GM12878 (cell line): ENCODE measurements at regions not wholly inside any gene's neighbourhood (a gene's known extent, or its start where the extent isn't known, plus 50 kb on each side); places are given as distances from the start of the nearest gene placed in this dataset.

ENCODE experiments used
- ATAC-seq: fragments of 200-7000 bp; cut with Tn5 transposase; 3 replicates; pipeline ENCODE4 v1.9.1; 2020; ENCODE audit warnings: mild to moderate bottlenecking, moderate library complexity
- BruUV-seq: library from RNA; stranded (reverse); fragments of 400-500 nt; replicated peaks from 2 replicates; lab custom pipeline; 2021; lab: Mats Ljungman, UMichigan
- CTCF ChIA-PET: fragments of 300-600 bp; sonication (Branson Sonifier 250); formaldehyde crosslinking; extraction: SDS; loops from one replicate; lab custom pipeline; 2021; ENCODE audit warnings: inconsistent platforms; lab: Yijun Ruan, JAX
- POLR2A ChIA-PET: fragments of 350-600 bp; formaldehyde crosslinking; extraction: SDS; loops from one replicate; lab custom pipeline; 2021; ENCODE audit warnings: inconsistent platforms; lab: Charles Lee
- RAD21 ChIA-PET: fragments of 300-600 bp; sonication (Branson Sonifier 250); formaldehyde crosslinking; loops from one replicate; lab custom pipeline; 2023; ENCODE audit warnings: antibody characterized with exemption; ENCODE audit not compliant: unreplicated experiment; lab: Charles Lee
- SMC1A ChIA-PET: fragments of 300-600 bp; sonication (Branson Sonifier 250); formaldehyde crosslinking; loops from one replicate; lab custom pipeline; 2023; ENCODE audit not compliant: unreplicated experiment, uncharacterized antibody; lab: Charles Lee
- DNase-seq: peaks from one replicate; pipeline ENCODE4 v3.0.0-alpha.2; 2011; ENCODE audit warnings: low read depth, low spot score
- FAIRE-seq: peaks from 3 replicates; lab custom pipeline; 2011; peaks lifted over from hg19 to GRCh38; lab: Jason Lieb, UNC
- H2AFZ ChIP-seq: 2 replicates; pipeline ENCODE4 v1.6.0; 2011; ENCODE audit warnings: low read depth, low read length, control low read depth; ENCODE audit not compliant: control insufficient read depth
- H3K27ac ChIP-seq: 2 replicates; pipeline ENCODE4 v1.5.1; 2011; ENCODE audit warnings: control low read depth; ENCODE audit not compliant: control insufficient read depth, insufficient read depth
- H3K27me3 ChIP-seq, 2 experiments: replicated peaks in 1 of 2; 2 replicates each; pipeline versions ENCODE4 v1.6.0 to v1.6.1; 2011; ENCODE audit warnings: low read length in 1 of 2; ENCODE audit not compliant: control insufficient read depth in 2 of 2, insufficient read depth in 2 of 2
- H3K36me3 ChIP-seq, 2 experiments: 2 replicates each; pipeline ENCODE4 v1.5.1; 2011; ENCODE audit warnings: low read length in 1 of 2; ENCODE audit not compliant: control insufficient read depth in 2 of 2, insufficient read depth in 2 of 2
- H3K4me1 ChIP-seq: 2 replicates; pipeline ENCODE4 v1.6.1; 2011; ENCODE audit warnings: mild to moderate bottlenecking, low read length, moderate library complexity, mixed read lengths; ENCODE audit not compliant: control insufficient read depth, insufficient read depth
- H3K4me2 ChIP-seq: 2 replicates; pipeline ENCODE4 v1.6.0; 2011; ENCODE audit warnings: control low read depth; ENCODE audit not compliant: control insufficient read depth, insufficient read depth
- H3K4me3 ChIP-seq: fragments of 200-600 bp; sonication (generic); 2 replicates; pipeline ENCODE4 v1.5.1; 2016
- H3K79me2 ChIP-seq: 2 replicates; pipeline ENCODE4 v1.6.0; 2011; ENCODE audit warnings: low read length; ENCODE audit not compliant: control insufficient read depth, insufficient read depth
- H3K9ac ChIP-seq: 2 replicates; pipeline ENCODE4 v1.8.0; 2011; ENCODE audit warnings: low read length, control low read depth, mixed read lengths; ENCODE audit not compliant: control insufficient read depth, insufficient read depth
- H3K9me3 ChIP-seq: replicated peaks from 3 replicates; pipeline ENCODE4 v1.5.1; 2011; ENCODE audit warnings: mild to moderate bottlenecking, low read length; ENCODE audit not compliant: control insufficient read depth, insufficient read depth
- H4K20me1 ChIP-seq: 2 replicates; pipeline ENCODE4 v1.6.0; 2011; ENCODE audit not compliant: control insufficient read depth, insufficient read depth
- ASH2L ChIP-seq: fragments of 300-600, 200-600 bp; sonication (generic); IDR thresholded peaks from 2 replicates; pipeline ENCODE4 v1.6.1; 2017; ENCODE audit warnings: low read depth, mild to moderate bottlenecking, borderline replicate concordance
- CBFB ChIP-seq: IDR thresholded peaks from 2 replicates; pipeline ENCODE4 v1.6.1; 2016; ENCODE audit warnings: antibody characterized with exemption, low read depth
- ETV6 ChIP-seq, 2 experiments: fragments of 450-650 bp in 1 of 2; IDR thresholded peaks in 1 of 2; conservative IDR thresholded peaks in 1 of 2; 2 replicates each; pipeline ENCODE4 v1.6.1; 2014; ENCODE audit warnings: antibody characterized with exemption in 1 of 2, borderline replicate concordance in 1 of 2, low read depth in 1 of 2, mild to moderate bottlenecking in 1 of 2, moderate library complexity in 1 of 2
- FOS ChIP-seq: IDR thresholded peaks from 3 replicates; pipeline ENCODE4 v1.6.1; 2011; ENCODE audit warnings: borderline replicate concordance; ENCODE audit not compliant: insufficient read length; ENCODE audit errors: extremely low read depth
- FOXK2 ChIP-seq: fragments of 450-650 bp; IDR thresholded peaks from 2 replicates; pipeline ENCODE4 v1.6.1; 2017; ENCODE audit warnings: mild to moderate bottlenecking, moderate library complexity
- JUND ChIP-seq: IDR thresholded peaks from 2 replicates; pipeline ENCODE4 v1.6.1; 2012; ENCODE audit warnings: low read depth, mild to moderate bottlenecking, low read length, improper control_type of control experiment, moderate library complexity
- KDM1A ChIP-seq: fragments of 200-600 bp; sonication (generic); IDR thresholded peaks from 2 replicates; pipeline ENCODE4 v1.6.1; 2016; ENCODE audit warnings: borderline replicate concordance
- NBN ChIP-seq: fragments of 450-650 bp; IDR thresholded peaks from 2 replicates; pipeline ENCODE4 v1.6.1; 2016
- NFXL1 ChIP-seq: fragments of 450-650 bp; IDR thresholded peaks from 2 replicates; pipeline ENCODE4 v1.6.1; 2017; ENCODE audit warnings: antibody characterized with exemption, mild to moderate bottlenecking, borderline replicate concordance
- POLR2AphosphoS5 ChIP-seq: IDR thresholded peaks from 2 replicates; pipeline ENCODE4 v1.6.1; 2011; ENCODE audit warnings: mild to moderate bottlenecking, low read length, inconsistent platforms
- RELA ChIP-seq: fragments of 450-650 bp; IDR thresholded peaks from 2 replicates; pipeline ENCODE4 v1.8.0; 2014; ENCODE audit warnings: borderline replicate concordance; ENCODE audit not compliant: partially characterized antibody
- SIN3A ChIP-seq: IDR thresholded peaks from 2 replicates; pipeline ENCODE4 v1.6.1; 2012; ENCODE audit warnings: low read depth, low read length, improper control_type of control experiment
- WRNIP1 ChIP-seq: IDR thresholded peaks from 2 replicates; pipeline ENCODE4 v1.6.1; 2011; ENCODE audit warnings: low read depth, low read length, improper control_type of control experiment, borderline replicate concordance
- ZNF217 ChIP-seq: fragments of 450-650 bp; IDR thresholded peaks from 2 replicates; pipeline ENCODE4 v1.6.1; 2017; ENCODE audit warnings: antibody characterized with exemption, mild to moderate bottlenecking
- in situ Hi-C: fragments of 300-500 bp; cut with MboI; formaldehyde crosslinking; loops from 9 replicates; pipeline ENCODE4 v1.14.3; 2018; ENCODE audit warnings: mixed read lengths
- intact Hi-C: fragments of 100-400 bp; cut with micrococcal nuclease; formaldehyde crosslinking; loops from one replicate; pipeline ENCODE4 v1.14.2; 2022; ENCODE audit not compliant: unreplicated experiment
- TF ChIP-seq, protein P1 (sequence below): fragments of 450-650 bp; IDR thresholded peaks from 2 replicates; pipeline ENCODE4 v1.6.1; 2016; ENCODE audit warnings: mild to moderate bottlenecking

DNA sequence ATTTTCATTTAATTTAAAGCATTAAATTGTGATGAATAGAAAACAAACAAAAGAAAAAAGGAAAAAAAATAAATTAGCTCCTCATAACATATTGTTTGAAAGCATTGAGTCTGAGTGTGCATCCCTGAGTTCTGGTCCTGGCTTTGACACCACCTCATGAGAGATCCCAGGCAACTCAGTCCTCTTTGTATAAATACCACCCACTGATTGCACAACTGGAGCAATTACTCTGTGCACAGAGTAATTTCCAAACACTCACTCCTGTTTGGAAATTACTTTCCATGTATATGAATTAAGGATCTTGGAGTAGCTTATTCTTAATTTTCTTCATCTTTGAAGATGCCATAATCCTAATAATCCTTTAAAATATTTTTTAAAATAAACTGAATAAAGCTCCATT lies 59.4 kb upstream of the C5orf46 start:
- no peaks in the 10 kb centered on the region for H3K79me2 ChIP-seq
- ChIA-PET POLR2A (no interaction called here), SMC1A (interaction anchor here (1.9 kb wide), 1 partner anchor 17 kb away, joined by 4 read pairs; no protein-coding TSS in a partner anchor), RAD21 (interaction anchor here (0.6 kb wide), 1 partner anchor 336 kb away, joined by 3 read pairs; no protein-coding TSS in a partner anchor), CTCF (interaction anchor here (1.1 kb wide), 1 partner anchor 765 kb away, joined by 3 read pairs; no protein-coding TSS in a partner anchor)
- H3K27ac ChIP-seq, result no peak overlapping the region
- H3K4me1 ChIP-seq, result no peaks in the 10 kb centered on the region
- intact Hi-C loops (no loop called here), in situ Hi-C loops (no loop called here)
- DNase-seq, result no peak
- no peak for TF ChIP-seq JUND
- no peak for TF ChIP-seq WRNIP1
- no peak for TF ChIP-seq FOS
- no peak for TF ChIP-seq RELA
- no peak for TF ChIP-seq CBFB
- no peak for TF ChIP-seq ETV6 (conservative IDR thresholded peaks at IDR 0.05 in 1 of 2, IDR thresholded peaks at IDR 0.05 in 1 of 2; ENCODE audit: borderline replicate concordance in 1 of 2, low read depth in 1 of 2)
- no peak for TF ChIP-seq ASH2L
- no peak for TF ChIP-seq KDM1A
- TF ChIP-seq NBN, result no peak
- TF ChIP-seq ZNF217, result no peak
- no peak for TF ChIP-seq FOXK2
- no peak for TF ChIP-seq POLR2AphosphoS5
- TF ChIP-seq, protein P1, sequence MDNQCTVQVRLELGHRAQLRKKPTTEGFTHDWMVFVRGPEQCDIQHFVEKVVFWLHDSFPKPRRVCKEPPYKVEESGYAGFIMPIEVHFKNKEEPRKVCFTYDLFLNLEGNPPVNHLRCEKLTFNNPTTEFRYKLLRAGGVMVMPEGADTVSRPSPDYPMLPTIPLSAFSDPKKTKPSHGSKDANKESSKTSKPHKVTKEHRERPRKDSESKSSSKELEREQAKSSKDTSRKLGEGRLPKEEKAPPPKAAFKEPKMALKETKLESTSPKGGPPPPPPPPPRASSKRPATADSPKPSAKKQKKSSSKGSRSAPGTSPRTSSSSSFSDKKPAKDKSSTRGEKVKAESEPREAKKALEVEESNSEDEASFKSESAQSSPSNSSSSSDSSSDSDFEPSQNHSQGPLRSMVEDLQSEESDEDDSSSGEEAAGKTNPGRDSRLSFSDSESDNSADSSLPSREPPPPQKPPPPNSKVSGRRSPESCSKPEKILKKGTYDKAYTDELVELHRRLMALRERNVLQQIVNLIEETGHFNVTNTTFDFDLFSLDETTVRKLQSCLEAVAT, result no peak
- no peak for TF ChIP-seq NFXL1
- no peak for TF ChIP-seq SIN3A
- H3K36me3 ChIP-seq, result no peaks in the 10 kb centered on the region
- no peak for ATAC-seq
- BruUV-seq, result no TSS peak
- H3K27me3 ChIP-seq, result no peaks in the 10 kb centered on the region
- no peak overlapping the region for H3K9ac ChIP-seq
- no peak overlapping the region for H3K4me2 ChIP-seq
- no peak for FAIRE-seq
- H2AFZ ChIP-seq, result no peak overlapping the region
- no peaks in the 10 kb centered on the region for H3K9me3 ChIP-seq
- H4K20me1 ChIP-seq, result no peaks in the 10 kb centered on the region
- no peak overlapping the region for H3K4me3 ChIP-seq
